HCT116 (cell line): ENCODE measurements at regions not wholly inside any gene's neighbourhood (a gene's known extent, or its start where the extent isn't known, plus 50 kb on each side); places are given as distances from the start of the nearest gene placed in this dataset.

Source experiments
- ATAC-seq: fragments of 200-7000 bp; cut with Tn5 transposase; 2 replicates; pipeline ENCODE4 v1.9.1; 2020; ENCODE audit warnings: mild to moderate bottlenecking, moderate library complexity
- BruUV-seq: library from RNA; stranded (reverse); fragments of 400-500 nt; replicated peaks from 2 replicates; lab custom pipeline; 2021; lab: Mats Ljungman, UMichigan
- CTCF ChIA-PET: fragments of 300-600 bp; sonication (Branson Sonifier 250); formaldehyde crosslinking; loops from one replicate; lab custom pipeline; 2021; ENCODE audit warnings: antibody characterized with exemption; lab: Charles Lee
- POLR2A ChIA-PET: fragments of 300-600, 350-600 bp; sonication (Branson Sonifier 250); formaldehyde crosslinking; loops from one replicate; lab custom pipeline; 2021; ENCODE audit warnings: antibody characterized with exemption; lab: Charles Lee
- RAD21 ChIA-PET, 2 experiments: fragments of 300-600 bp; sonication (Branson Sonifier 250); formaldehyde crosslinking; loops; one replicate each; lab custom pipeline; 2023; ENCODE audit warnings: low total read pairs in 2 of 2; ENCODE audit not compliant: uncharacterized antibody in 2 of 2, unreplicated experiment in 2 of 2, low non-redundant PET in 1 of 2; lab: Charles Lee
- DNase-seq: peaks from one replicate; pipeline ENCODE4 v3.0.0-alpha.2; 2010; ENCODE audit warnings: low read depth, low spot score
- H2AFZ ChIP-seq: fragments of 200-600 bp; shearing (Covaris generic), sonication (generic); 2 replicates; pipeline ENCODE4 v1.6.1; 2017; ENCODE audit warnings: low read depth, mixed run types, mixed read lengths, antibody characterized with exemption, low read length; ENCODE audit not compliant: poor library complexity, severe bottlenecking
- H3K27ac ChIP-seq: 2 replicates; pipeline ENCODE4 v1.5.1; 2012; ENCODE audit warnings: low read depth, low read length
- H3K27me3 ChIP-seq: fragments of 200-600 bp; sonication (generic); 2 replicates; pipeline ENCODE4 v1.6.1; 2016; ENCODE audit warnings: mixed run types, low read length, mixed read lengths; ENCODE audit not compliant: insufficient read depth
- H3K36me3 ChIP-seq, 2 experiments: fragments of 200-500 bp in 1 of 2; fragments of 200-600 bp in 1 of 2; sonication (Bioruptor generic) in 1 of 2; sonication (generic) in 1 of 2; 2 replicates each; pipeline versions ENCODE4 v1.5.1 to v1.6.1; 2014 to 2016; ENCODE audit warnings: low read length in 2 of 2, inconsistent platforms in 1 of 2, mixed read lengths in 1 of 2, mixed run types in 1 of 2; ENCODE audit not compliant: insufficient read depth in 2 of 2, control insufficient read depth in 1 of 2
- H3K4me1 ChIP-seq, 2 experiments: fragments of 200-600 bp in 1 of 2; sonication (generic) in 1 of 2; 2 replicates each; pipeline versions ENCODE4 v1.5.1 to v1.6.1; 2012 to 2017; ENCODE audit warnings: low read length in 2 of 2, inconsistent platforms in 1 of 2, mild to moderate bottlenecking in 1 of 2, mixed read lengths in 1 of 2, mixed run types in 1 of 2, moderate library complexity in 1 of 2; ENCODE audit not compliant: insufficient read depth in 2 of 2, control insufficient read depth in 1 of 2
- H3K4me2 ChIP-seq: fragments of 200-600 bp; sonication (generic); 2 replicates; pipeline ENCODE4 v1.6.1; 2017; ENCODE audit warnings: mixed run types, low read length, mixed read lengths
- H3K4me3 ChIP-seq, 2 experiments: fragments of 200-600 bp in 1 of 2; sonication (generic) in 1 of 2; replicated peaks in 1 of 2; 2 replicates each; pipeline ENCODE4 v1.5.1; 2011 to 2016; ENCODE audit warnings: low read length in 2 of 2, control low read depth in 1 of 2, low read depth in 1 of 2, mild to moderate bottlenecking in 1 of 2, mixed read lengths in 1 of 2, mixed run types in 1 of 2
- H3K79me2 ChIP-seq: fragments of 200-600 bp; sonication (generic); 2 replicates; pipeline ENCODE4 v1.6.1; 2017; ENCODE audit warnings: mild to moderate bottlenecking, mixed run types, low read length, moderate library complexity, mixed read lengths; ENCODE audit not compliant: insufficient read depth
- H3K9ac ChIP-seq: fragments of 200-600 bp; sonication (generic); 2 replicates; pipeline ENCODE4 v1.6.1; 2016; ENCODE audit warnings: low read length, mixed read lengths
- H3K9me2 ChIP-seq: fragments of 200-600 bp; sonication (generic), shearing (Covaris generic); 2 replicates; pipeline ENCODE4 v1.6.1; 2017; ENCODE audit warnings: mixed run types, mild to moderate bottlenecking, moderate library complexity; ENCODE audit not compliant: insufficient read depth
- H3K9me3 ChIP-seq, 2 experiments: fragments of 200-500 bp in 1 of 2; fragments of 200-600 bp in 1 of 2; sonication (Bioruptor generic) in 1 of 2; sonication (generic) in 1 of 2; 2 replicates each; pipeline ENCODE4 v1.6.1; 2014 to 2017; ENCODE audit warnings: low read length in 2 of 2, mixed read lengths in 2 of 2, inconsistent platforms in 1 of 2, low read depth in 1 of 2, mild to moderate bottlenecking in 1 of 2, mixed run types in 1 of 2, moderate library complexity in 1 of 2; ENCODE audit not compliant: control insufficient read depth in 1 of 2, insufficient read depth in 1 of 2
- H4K20me1 ChIP-seq: fragments of 200-600 bp; sonication (generic), shearing (Covaris generic); 2 replicates; pipeline ENCODE4 v1.6.1; 2017; ENCODE audit warnings: mixed run types, mild to moderate bottlenecking, moderate library complexity; ENCODE audit not compliant: insufficient read depth
- JUND ChIP-seq: IDR thresholded peaks from 2 replicates; pipeline ENCODE4 v1.6.1; 2012
- SIN3A ChIP-seq: IDR thresholded peaks from 2 replicates; pipeline ENCODE4 v1.6.1; 2012; ENCODE audit warnings: low read depth
- SP1 ChIP-seq: IDR thresholded peaks from 2 replicates; pipeline ENCODE4 v1.6.1; 2012; ENCODE audit warnings: low read depth
- SRF ChIP-seq: IDR thresholded peaks from 2 replicates; pipeline ENCODE4 v1.6.1; 2012; ENCODE audit warnings: low read depth
- ZFX ChIP-seq: fragments of 450-650 bp; IDR thresholded peaks from 2 replicates; pipeline ENCODE4 v1.6.1; 2017
- intact Hi-C: fragments of 100-400 bp; cut with micrococcal nuclease; formaldehyde crosslinking; loops from 2 replicates; pipeline ENCODE4 v1.10.0; 2022
- TF ChIP-seq, protein P1 (sequence below): IDR thresholded peaks from 2 replicates; pipeline ENCODE4 v1.6.1; 2011; ENCODE audit warnings: mild to moderate bottlenecking, low read length, moderate library complexity; ENCODE audit not compliant: insufficient replicate concordance; ENCODE audit errors: extremely low read depth
- TF ChIP-seq, protein P2 (sequence below): IDR thresholded peaks from 2 replicates; pipeline ENCODE4 v1.6.1; 2012; ENCODE audit warnings: low read depth
- TF ChIP-seq, protein P3 (sequence below): IDR thresholded peaks from 2 replicates; pipeline ENCODE4 v1.6.1; 2012
- TF ChIP-seq, protein P4 (sequence below): IDR thresholded peaks from 2 replicates; pipeline ENCODE4 v1.6.1; 2012

DNA sequence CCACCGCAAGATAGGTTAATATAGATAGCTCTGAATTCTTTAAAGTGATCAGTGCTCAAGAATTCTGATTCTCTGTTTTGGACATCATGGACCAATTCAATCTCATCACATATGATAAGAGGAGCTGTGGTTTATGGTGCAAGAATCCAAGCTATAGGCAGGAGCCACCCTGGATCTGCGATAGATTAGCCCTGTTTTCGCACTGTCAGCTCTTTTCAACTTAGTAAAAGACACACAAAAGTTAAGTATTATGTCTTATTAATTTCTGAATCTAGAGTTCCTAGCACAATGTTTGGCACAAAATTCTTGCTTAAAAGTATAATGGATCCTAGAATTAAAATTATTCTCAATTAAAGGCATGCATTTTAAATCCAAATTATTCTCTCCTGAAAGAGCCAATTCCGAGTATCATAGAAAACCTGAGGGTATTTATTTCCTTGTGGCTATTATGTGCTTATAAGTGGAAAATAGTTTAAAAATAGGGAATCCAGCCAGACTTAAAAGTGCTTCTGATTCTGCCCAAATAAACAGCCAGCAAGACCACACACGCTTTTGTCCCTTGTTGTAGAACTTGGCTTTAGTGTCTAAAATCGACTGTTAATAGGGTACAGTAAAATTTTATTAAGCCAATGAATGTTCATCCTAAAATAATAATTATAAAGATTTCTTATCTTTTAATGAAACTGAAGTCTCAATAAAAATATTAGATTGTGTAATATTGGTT lies 184.9 kb upstream of the FLRT2 start:
- no TSS peak for BruUV-seq

More for the DNA sequence above, 184.9 kb upstream of the FLRT2 start:
- peaks cover 8 to 11% of the 10 kb centered on the region in 2 experiments; a peak in 2 of 4 replicates for H3K9me3 ChIP-seq
- POLR2A ChIA-PET = no interaction called here
- TF ChIP-seq ZFX (no peak), JUND (no peak), SRF (no peak), SP1 (no peak), SIN3A (no peak)
- TF ChIP-seq, protein P1, sequence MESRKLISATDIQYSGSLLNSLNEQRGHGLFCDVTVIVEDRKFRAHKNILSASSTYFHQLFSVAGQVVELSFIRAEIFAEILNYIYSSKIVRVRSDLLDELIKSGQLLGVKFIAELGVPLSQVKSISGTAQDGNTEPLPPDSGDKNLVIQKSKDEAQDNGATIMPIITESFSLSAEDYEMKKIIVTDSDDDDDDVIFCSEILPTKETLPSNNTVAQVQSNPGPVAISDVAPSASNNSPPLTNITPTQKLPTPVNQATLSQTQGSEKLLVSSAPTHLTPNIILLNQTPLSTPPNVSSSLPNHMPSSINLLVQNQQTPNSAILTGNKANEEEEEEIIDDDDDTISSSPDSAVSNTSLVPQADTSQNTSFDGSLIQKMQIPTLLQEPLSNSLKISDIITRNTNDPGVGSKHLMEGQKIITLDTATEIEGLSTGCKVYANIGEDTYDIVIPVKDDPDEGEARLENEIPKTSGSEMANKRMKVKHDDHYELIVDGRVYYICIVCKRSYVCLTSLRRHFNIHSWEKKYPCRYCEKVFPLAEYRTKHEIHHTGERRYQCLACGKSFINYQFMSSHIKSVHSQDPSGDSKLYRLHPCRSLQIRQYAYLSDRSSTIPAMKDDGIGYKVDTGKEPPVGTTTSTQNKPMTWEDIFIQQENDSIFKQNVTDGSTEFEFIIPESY = no peak
- TF ChIP-seq, protein P2, sequence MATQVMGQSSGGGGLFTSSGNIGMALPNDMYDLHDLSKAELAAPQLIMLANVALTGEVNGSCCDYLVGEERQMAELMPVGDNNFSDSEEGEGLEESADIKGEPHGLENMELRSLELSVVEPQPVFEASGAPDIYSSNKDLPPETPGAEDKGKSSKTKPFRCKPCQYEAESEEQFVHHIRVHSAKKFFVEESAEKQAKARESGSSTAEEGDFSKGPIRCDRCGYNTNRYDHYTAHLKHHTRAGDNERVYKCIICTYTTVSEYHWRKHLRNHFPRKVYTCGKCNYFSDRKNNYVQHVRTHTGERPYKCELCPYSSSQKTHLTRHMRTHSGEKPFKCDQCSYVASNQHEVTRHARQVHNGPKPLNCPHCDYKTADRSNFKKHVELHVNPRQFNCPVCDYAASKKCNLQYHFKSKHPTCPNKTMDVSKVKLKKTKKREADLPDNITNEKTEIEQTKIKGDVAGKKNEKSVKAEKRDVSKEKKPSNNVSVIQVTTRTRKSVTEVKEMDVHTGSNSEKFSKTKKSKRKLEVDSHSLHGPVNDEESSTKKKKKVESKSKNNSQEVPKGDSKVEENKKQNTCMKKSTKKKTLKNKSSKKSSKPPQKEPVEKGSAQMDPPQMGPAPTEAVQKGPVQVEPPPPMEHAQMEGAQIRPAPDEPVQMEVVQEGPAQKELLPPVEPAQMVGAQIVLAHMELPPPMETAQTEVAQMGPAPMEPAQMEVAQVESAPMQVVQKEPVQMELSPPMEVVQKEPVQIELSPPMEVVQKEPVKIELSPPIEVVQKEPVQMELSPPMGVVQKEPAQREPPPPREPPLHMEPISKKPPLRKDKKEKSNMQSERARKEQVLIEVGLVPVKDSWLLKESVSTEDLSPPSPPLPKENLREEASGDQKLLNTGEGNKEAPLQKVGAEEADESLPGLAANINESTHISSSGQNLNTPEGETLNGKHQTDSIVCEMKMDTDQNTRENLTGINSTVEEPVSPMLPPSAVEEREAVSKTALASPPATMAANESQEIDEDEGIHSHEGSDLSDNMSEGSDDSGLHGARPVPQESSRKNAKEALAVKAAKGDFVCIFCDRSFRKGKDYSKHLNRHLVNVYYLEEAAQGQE = no peak
- TF ChIP-seq, protein P3, sequence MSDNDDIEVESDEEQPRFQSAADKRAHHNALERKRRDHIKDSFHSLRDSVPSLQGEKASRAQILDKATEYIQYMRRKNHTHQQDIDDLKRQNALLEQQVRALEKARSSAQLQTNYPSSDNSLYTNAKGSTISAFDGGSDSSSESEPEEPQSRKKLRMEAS = no peak
- TF ChIP-seq, protein P4, sequence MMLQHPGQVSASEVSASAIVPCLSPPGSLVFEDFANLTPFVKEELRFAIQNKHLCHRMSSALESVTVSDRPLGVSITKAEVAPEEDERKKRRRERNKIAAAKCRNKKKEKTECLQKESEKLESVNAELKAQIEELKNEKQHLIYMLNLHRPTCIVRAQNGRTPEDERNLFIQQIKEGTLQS = no peak
- H3K9me2 ChIP-seq = no peaks in the 10 kb centered on the region
- H3K4me3 ChIP-seq = no peak overlapping the region
- H3K4me1 ChIP-seq = no peaks in the 10 kb centered on the region
- H3K4me2 ChIP-seq = no peak overlapping the region
- no peak overlapping the region for H3K27ac ChIP-seq
- no peak for ATAC-seq
- no peaks in the 10 kb centered on the region for H4K20me1 ChIP-seq
- RAD21 ChIA-PET = no interaction called here
- H3K79me2 ChIP-seq = no peaks in the 10 kb centered on the region
- H2AFZ ChIP-seq = no peak overlapping the region
- no peak overlapping the region for H3K9ac ChIP-seq
- no peak for DNase-seq
- H3K27me3 ChIP-seq = no peaks in the 10 kb centered on the region
- CTCF ChIA-PET = no interaction called here
- no peaks in the 10 kb centered on the region for H3K36me3 ChIP-seq
- intact Hi-C loops = no loop called here
